H1 (cell line): ENCODE measurements at regions not wholly inside any gene's neighbourhood (a gene's known extent, or its start where the extent isn't known, plus 50 kb on each side); places are given as distances from the start of the nearest gene placed in this dataset.

Source experiments
- CTCF ChIA-PET: fragments of 300-600 bp; sonication (Branson Sonifier 250); formaldehyde crosslinking; loops from one replicate; lab custom pipeline; 2021; ENCODE audit not compliant: partially characterized antibody; lab: Charles Lee
- POLR2A ChIA-PET: fragments of 300-600 bp; sonication (Branson Sonifier 250); formaldehyde crosslinking; loops from one replicate; lab custom pipeline; 2021; ENCODE audit warnings: inconsistent platforms; ENCODE audit not compliant: partially characterized antibody; lab: Charles Lee
- DNase-seq, 2 experiments: peaks; one replicate each; pipeline versions ENCODE4 v3.0.0 to v3.0.0-alpha.2; 2010 to 2022; ENCODE audit warnings: low spot score in 2 of 2, low read depth in 1 of 2, mixed read lengths in 1 of 2
- FAIRE-seq: peaks from 2 replicates; lab custom pipeline; 2011; peaks lifted over from hg19 to GRCh38; lab: Jason Lieb, UNC
- H2AFZ ChIP-seq: 2 replicates; pipeline ENCODE4 v1.8.1; 2012; ENCODE audit warnings: low read length, inconsistent platforms
- H2AK5ac ChIP-seq: 2 replicates; pipeline ENCODE4 v1.6.1; 2013; ENCODE audit warnings: low read depth, low read length
- H2BK120ac ChIP-seq: replicated peaks from 2 replicates; pipeline ENCODE3; 2013; ENCODE audit warnings: low read depth, low read length, inconsistent platforms
- H2BK12ac ChIP-seq: 2 replicates; pipeline ENCODE4 v1.6.1; 2013; ENCODE audit warnings: low read depth, low read length
- H2BK15ac ChIP-seq: 2 replicates; pipeline ENCODE4 v1.6.1; 2013; ENCODE audit warnings: low read length
- H2BK20ac ChIP-seq: 2 replicates; pipeline ENCODE4 v1.6.1; 2013; ENCODE audit warnings: low read length
- H2BK5ac ChIP-seq: 2 replicates; pipeline ENCODE4 v1.6.1; 2013; ENCODE audit warnings: low read depth, low read length
- H3K14ac ChIP-seq: 2 replicates; pipeline ENCODE4 v1.6.1; 2013; ENCODE audit warnings: inconsistent platforms; ENCODE audit not compliant: insufficient read length
- H3K18ac ChIP-seq: 2 replicates; pipeline ENCODE4 v1.6.1; 2013; ENCODE audit warnings: low read length; ENCODE audit errors: extremely low read depth
- H3K23ac ChIP-seq: 2 replicates; pipeline ENCODE4 v1.6.1; 2013; ENCODE audit warnings: inconsistent platforms; ENCODE audit not compliant: insufficient read length
- H3K23me2 ChIP-seq: 2 replicates; pipeline ENCODE4 v1.6.1; 2013; ENCODE audit warnings: low read depth, low read length
- H3K27ac ChIP-seq: 2 replicates; pipeline ENCODE4 v1.6.1; 2011; ENCODE audit warnings: low read depth, low read length, inconsistent platforms
- H3K27me3 ChIP-seq, 4 experiments: replicated peaks in 1 of 4; 1 replicate in 1 of 4; 2 replicates in 3 of 4; pipeline versions ENCODE4 v1.6.1 to v1.8.1; 2011 to 2013; ENCODE audit warnings: low read length in 3 of 4, mild to moderate bottlenecking in 3 of 4, inconsistent platforms in 2 of 4, mixed read lengths in 2 of 4, moderate library complexity in 1 of 4; ENCODE audit not compliant: control insufficient read depth in 3 of 4, insufficient read depth in 3 of 4; ENCODE audit errors: extremely low read depth in 1 of 4
- H3K36me3 ChIP-seq, 4 experiments: 2 replicates each; pipeline versions ENCODE4 v1.6.1 to v1.8.1; 2011 to 2013; ENCODE audit warnings: mild to moderate bottlenecking in 4 of 4, low read length in 3 of 4, moderate library complexity in 2 of 4, control low read depth in 1 of 4, inconsistent platforms in 1 of 4; ENCODE audit not compliant: insufficient read depth in 4 of 4, control insufficient read depth in 2 of 4
- H3K4ac ChIP-seq: replicated peaks from 2 replicates; pipeline ENCODE3; 2013; ENCODE audit warnings: low read length, low read depth, mixed read lengths, inconsistent platforms; ENCODE audit not compliant: insufficient read length
- H3K4me1 ChIP-seq, 4 experiments: replicated peaks in 1 of 4; 1 replicate in 1 of 4; 2 replicates in 3 of 4; pipeline versions ENCODE4 v1.6.1 to v1.8.1; 2011 to 2013; ENCODE audit warnings: low read length in 3 of 4, inconsistent platforms in 2 of 4, mixed read lengths in 1 of 4; ENCODE audit not compliant: insufficient read depth in 4 of 4, control insufficient read depth in 3 of 4
- H3K4me2 ChIP-seq, 2 experiments: 2 replicates each; pipeline versions ENCODE4 v1.6.1 to v1.8.1; 2011 to 2013; ENCODE audit warnings: low read depth in 2 of 2, low read length in 2 of 2, control low read depth in 1 of 2, inconsistent platforms in 1 of 2, mild to moderate bottlenecking in 1 of 2; ENCODE audit not compliant: insufficient read depth in 1 of 2
- H3K4me3 ChIP-seq, 4 experiments: fragments of 200-600, 300-600 bp in 1 of 4; sonication (generic), shearing (Covaris generic), sonication (Bioruptor Twin) in 1 of 4; 2 replicates each; pipeline versions ENCODE4 v1.5.1 to v1.8.1; 2011 to 2016; ENCODE audit warnings: low read length in 4 of 4, low read depth in 3 of 4, control low read depth in 2 of 4, inconsistent platforms in 2 of 4, mild to moderate bottlenecking in 2 of 4, mixed read lengths in 1 of 4, moderate library complexity in 1 of 4; ENCODE audit not compliant: insufficient read depth in 2 of 4; ENCODE audit errors: extremely low read depth in 1 of 4
- H3K56ac ChIP-seq: replicated peaks from 2 replicates; pipeline ENCODE3; 2013; ENCODE audit warnings: low read depth, mild to moderate bottlenecking, mixed read lengths, low read length, inconsistent platforms; ENCODE audit not compliant: insufficient read length
- H3K79me1 ChIP-seq: 2 replicates; pipeline ENCODE4 v1.6.1; 2013; ENCODE audit warnings: low read depth, low read length, control low read depth
- H3K79me2 ChIP-seq, 2 experiments: 2 replicates each; pipeline versions ENCODE4 v1.6.1 to v1.8.1; 2012 to 2013; ENCODE audit warnings: low read length in 2 of 2, mild to moderate bottlenecking in 2 of 2, inconsistent platforms in 1 of 2; ENCODE audit not compliant: insufficient read depth in 2 of 2, control insufficient read depth in 1 of 2
- H3K9ac ChIP-seq, 4 experiments: replicated peaks in 1 of 4; 1 replicate in 1 of 4; 2 replicates in 3 of 4; pipeline versions ENCODE4 v1.6.1 to v1.8.1; 2011 to 2013; ENCODE audit warnings: low read depth in 3 of 4, low read length in 3 of 4, control low read depth in 2 of 4, mild to moderate bottlenecking in 2 of 4, moderate library complexity in 2 of 4, inconsistent platforms in 1 of 4; ENCODE audit errors: extremely low read depth in 1 of 4
- H3K9me3 ChIP-seq, 2 experiments: 2 replicates each; pipeline versions ENCODE4 v1.6.1 to v1.8.1; 2012 to 2013; ENCODE audit warnings: mild to moderate bottlenecking in 2 of 2, moderate library complexity in 2 of 2, control low read depth in 1 of 2, inconsistent platforms in 1 of 2, low read depth in 1 of 2, low read length in 1 of 2, mixed read lengths in 1 of 2; ENCODE audit not compliant: insufficient read depth in 2 of 2
- H4K20me1 ChIP-seq, 2 experiments: replicated peaks in 1 of 2; 2 replicates each; pipeline versions ENCODE3 to v1.8.1; 2011 to 2013; ENCODE audit warnings: inconsistent platforms in 2 of 2, low read length in 2 of 2, mild to moderate bottlenecking in 1 of 2; ENCODE audit not compliant: insufficient read depth in 2 of 2, control insufficient read depth in 1 of 2
- H4K5ac ChIP-seq: 2 replicates; pipeline ENCODE4 v1.6.1; 2013; ENCODE audit warnings: low read length, low read depth, mixed read lengths, inconsistent platforms; ENCODE audit not compliant: insufficient read length
- H4K8ac ChIP-seq: 2 replicates; pipeline ENCODE4 v1.8.0; 2013; ENCODE audit warnings: mild to moderate bottlenecking, moderate library complexity, low read length, inconsistent platforms; ENCODE audit not compliant: insufficient read depth; ENCODE audit errors: extremely low read depth
- H4K91ac ChIP-seq: replicated peaks from 2 replicates; pipeline ENCODE3; 2013; ENCODE audit warnings: low read length, mixed read lengths, inconsistent platforms; ENCODE audit not compliant: insufficient read length
- JUND ChIP-seq: IDR thresholded peaks from 2 replicates; pipeline ENCODE4 v1.6.1; 2011; ENCODE audit warnings: mild to moderate bottlenecking, improper control_type of control experiment, low read length
- RNF2 ChIP-seq: fragments of 200-900, 300-1000 bp; sonication (generic); IDR thresholded peaks from 2 replicates; pipeline ENCODE4 v1.7.1; 2016; ENCODE audit warnings: borderline replicate concordance, low read depth, mild to moderate bottlenecking, antibody characterized with exemption, low read length; ENCODE audit not compliant: poor library complexity, severe bottlenecking; ENCODE audit errors: missing control alignments
- RXRA ChIP-seq: IDR thresholded peaks from 2 replicates; pipeline ENCODE4 v1.6.1; 2011; ENCODE audit warnings: low read depth, mild to moderate bottlenecking, low read length, moderate library complexity; ENCODE audit not compliant: insufficient read depth
- TAF7 ChIP-seq: optimal IDR thresholded peaks from 2 replicates; pipeline ENCODE3; 2011; ENCODE audit warnings: low read depth, mild to moderate bottlenecking, inconsistent platforms, low read length, moderate library complexity, borderline replicate concordance
- WGBS, 2 experiments: shearing (Covaris generic) in 1 of 2; methylation state at CpG; one replicate each; pipeline versions ENCODE4 v1.1.6 to v1.1.7; 2013 to 2015; ENCODE audit warnings: low lambda C conversion rate in 2 of 2, mixed read lengths in 2 of 2, inconsistent platforms in 1 of 2, low coverage in 1 of 2, missing lambda C conversion rate in 1 of 2; ENCODE audit not compliant: insufficient replicate concordance in 2 of 2, insufficient coverage in 1 of 2, insufficient read length in 1 of 2; ENCODE audit errors: extremely low coverage in 1 of 2, missing lambda C conversion rate in 1 of 2; 5-methylcytosine and 5-hydroxymethylcytosine counted together

DNA sequence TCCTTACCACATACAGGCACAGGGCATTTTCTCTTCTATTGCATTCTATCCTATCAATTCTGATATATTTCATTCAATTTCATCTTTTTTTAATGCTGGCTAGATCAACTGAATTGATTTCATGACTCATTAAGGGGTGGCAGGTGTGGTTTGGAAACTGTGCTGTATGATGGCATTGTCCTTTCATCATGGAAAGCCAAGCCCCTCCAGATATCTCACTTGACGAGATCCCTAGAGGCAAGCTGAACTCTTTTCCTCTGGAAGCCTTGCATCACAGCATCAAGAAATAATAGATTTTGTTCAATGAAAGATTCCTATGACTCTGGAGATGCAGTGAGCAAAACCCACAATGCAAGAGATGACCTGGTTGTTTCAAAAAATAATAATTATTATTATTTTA lies 401.2 kb downstream of the PREX1 start:
- Histone ChIP-seq H3K79me2 (no peaks in the 10 kb centered on the region), H2BK20ac (no peak overlapping the region), H4K91ac (no peak overlapping the region), H2AK5ac (no peak overlapping the region), H3K4me3 (no peak overlapping the region), H3K23me2 (no peaks in the 10 kb centered on the region), H2BK12ac (no peak overlapping the region), H3K4ac (no peak overlapping the region), H3K18ac (no peak overlapping the region), H2BK15ac (no peak overlapping the region), H2AFZ (no peak overlapping the region; the same call in 1 of the 2 replicates), H3K9me3 (peaks cover 0 to 6% of the 10 kb centered on the region in 2 experiments; a peak in 1 of 4 replicates), H3K4me2 (no peak overlapping the region), H3K27me3 (no peaks in the 10 kb centered on the region), H2BK5ac (no peak overlapping the region), H3K27ac (no peak overlapping the region), H3K36me3 (no peaks in the 10 kb centered on the region), H3K14ac (no peak overlapping the region), H3K9ac (no peak overlapping the region), H3K23ac (no peak overlapping the region), H3K79me1 (no peaks in the 10 kb centered on the region), H4K8ac (no peak overlapping the region), H4K20me1 (no peaks in the 10 kb centered on the region), H3K4me1 (no peaks in the 10 kb centered on the region), H3K56ac (no peak overlapping the region), H2BK120ac (no peak overlapping the region), H4K5ac (no peak overlapping the region)
- no peak for FAIRE-seq
- DNase-seq = no peak
- CTCF ChIA-PET = no interaction called here
- POLR2A ChIA-PET = no interaction called here
- WGBS, 2 experiments = 89% methylated on average over 1 of the region's 1 CpG; no CpG with 5 or more reads in 1 of the 2 experiments
- TF ChIP-seq TAF7 (no peak), RXRA (no peak), RNF2 (no peak), JUND (no peak)
